Hepatocyte (in vitro differentiated cells): ENCODE measurements at regions not wholly inside any gene's neighbourhood (a gene's known extent, or its start where the extent isn't known, plus 50 kb on each side); places are given as distances from the start of the nearest gene placed in this dataset.

Experiments used
- CTCF ChIP-seq: fragments of 200-600 bp; sonication (generic); IDR thresholded peaks from 2 replicates; pipeline ENCODE4 v1.5.1; 2016; ENCODE audit warnings: antibody characterized with exemption, mild to moderate bottlenecking; ENCODE audit not compliant: poor library complexity
- EZH2 ChIP-seq: fragments of 200-600 bp; sonication (generic); IDR thresholded peaks from 2 replicates; pipeline ENCODE4 v1.6.1; 2016; ENCODE audit warnings: antibody characterized with exemption, mild to moderate bottlenecking, borderline replicate concordance
- EZH2phosphoT487 ChIP-seq: fragments of 200-600 bp; sonication (generic); IDR thresholded peaks from one replicate; pipeline ENCODE4 v1.6.1; 2018; ENCODE audit warnings: antibody characterized with exemption, mild to moderate bottlenecking, low read depth, moderate library complexity; ENCODE audit not compliant: unreplicated experiment, severe bottlenecking

- TF ChIP-seq CTCF (no peak), EZH2 (no peak), EZH2phosphoT487 (no peak)
Measured at GRCh38 chrX:14352511-14352910, 176.8 kb upstream of the GLRA2 start.
